ENCODE measurements at regions not wholly inside any gene's neighbourhood (a gene's known extent, or its start where the extent isn't known, plus 50 kb on each side); places are given as distances from the start of the nearest gene placed in this dataset.

DNA sequence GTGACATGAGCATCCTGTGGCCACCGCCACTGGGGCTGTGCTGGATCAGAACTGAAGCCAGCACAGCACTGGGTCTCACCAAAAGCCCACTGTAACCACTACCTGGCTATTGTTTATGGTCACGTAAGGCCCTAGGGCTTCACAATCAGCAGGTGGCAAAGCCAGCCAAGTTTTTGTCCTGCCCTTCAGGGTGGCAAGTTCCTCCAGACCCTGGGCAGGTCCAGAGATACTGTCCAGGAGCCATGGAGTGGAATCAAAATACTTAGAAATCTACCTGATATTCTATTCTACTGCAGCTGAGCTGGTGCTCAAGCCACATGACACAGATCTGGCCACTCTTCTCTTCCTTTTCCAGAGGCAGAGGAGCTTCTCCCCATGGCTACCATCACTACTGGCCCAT lies 121.2 kb upstream of the CXXC4 start:
- POLR2A ChIA-PET, result no interaction called here
- TF ChIP-seq, protein P1, sequence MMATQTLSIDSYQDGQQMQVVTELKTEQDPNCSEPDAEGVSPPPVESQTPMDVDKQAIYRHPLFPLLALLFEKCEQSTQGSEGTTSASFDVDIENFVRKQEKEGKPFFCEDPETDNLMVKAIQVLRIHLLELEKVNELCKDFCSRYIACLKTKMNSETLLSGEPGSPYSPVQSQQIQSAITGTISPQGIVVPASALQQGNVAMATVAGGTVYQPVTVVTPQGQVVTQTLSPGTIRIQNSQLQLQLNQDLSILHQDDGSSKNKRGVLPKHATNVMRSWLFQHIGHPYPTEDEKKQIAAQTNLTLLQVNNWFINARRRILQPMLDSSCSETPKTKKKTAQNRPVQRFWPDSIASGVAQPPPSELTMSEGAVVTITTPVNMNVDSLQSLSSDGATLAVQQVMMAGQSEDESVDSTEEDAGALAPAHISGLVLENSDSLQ (IDR thresholded peaks at IDR 0.05), result no peak
- TF ChIP-seq BHLHE40 (IDR thresholded peaks at IDR 0.05; ENCODE audit: borderline replicate concordance), result no peak
- TF ChIP-seq L3MBTL2 (conservative IDR thresholded peaks at IDR 0.05), result no peak
- no peak for DNase-seq (ENCODE audit: extremely low spot score)
- CTCF ChIA-PET, result no interaction called here

DNA sequence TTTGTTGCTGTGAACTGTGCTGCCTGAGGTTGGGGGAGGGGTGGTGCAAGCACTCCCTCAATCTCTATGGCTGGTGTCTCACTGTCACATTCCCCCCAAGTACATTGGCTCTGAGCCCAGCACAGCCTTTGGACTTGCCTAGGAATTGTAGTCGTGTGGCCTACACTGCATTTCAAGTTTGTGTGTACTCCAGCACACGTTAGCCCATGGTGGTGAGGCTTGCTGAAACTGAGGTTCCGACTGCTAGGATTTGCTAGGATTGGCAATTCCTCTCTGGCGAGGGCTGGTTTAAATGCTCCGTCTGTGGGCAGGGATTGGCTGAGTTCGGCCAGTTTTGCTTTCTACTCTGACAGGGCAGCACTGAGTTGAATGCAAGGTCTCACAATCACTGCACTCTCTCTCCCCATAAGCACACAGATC lies 121.7 kb upstream of the CXXC4 start:
- ChIA-PET CTCF (no interaction called here), POLR2A (no interaction called here)
- TF ChIP-seq, protein P1 (IDR thresholded peaks at IDR 0.05), result no peak
- TF ChIP-seq ARNT (IDR thresholded peaks at IDR 0.05) (no peak), SP1 (IDR thresholded peaks at IDR 0.05) (no peak), ZNF384 (IDR thresholded peaks at IDR 0.05) (no peak), SUZ12 (IDR thresholded peaks at IDR 0.05) (no peak), LEF1 (IDR thresholded peaks at IDR 0.05; ENCODE audit: borderline replicate concordance) (no peak), HDGF (IDR thresholded peaks at IDR 0.05; ENCODE audit: borderline replicate concordance) (no peak), FOXK2 (IDR thresholded peaks at IDR 0.05) (no peak), FOXM1 (IDR thresholded peaks at IDR 0.05; ENCODE audit: borderline replicate concordance) (no peak), FOXA1 (IDR thresholded peaks at IDR 0.05) (no peak), TARDBP (IDR thresholded peaks at IDR 0.05) (no peak), ELF4 (IDR thresholded peaks at IDR 0.05) (no peak), NFRKB (IDR thresholded peaks at IDR 0.05) (no peak), L3MBTL2 (conservative IDR thresholded peaks at IDR 0.05) (no peak), BHLHE40 (IDR thresholded peaks at IDR 0.05; ENCODE audit: borderline replicate concordance) (no peak), CTBP1 (IDR thresholded peaks at IDR 0.05; ENCODE audit: borderline replicate concordance) (no peak)
- no peak for DNase-seq (ENCODE audit: extremely low spot score)

DNA sequence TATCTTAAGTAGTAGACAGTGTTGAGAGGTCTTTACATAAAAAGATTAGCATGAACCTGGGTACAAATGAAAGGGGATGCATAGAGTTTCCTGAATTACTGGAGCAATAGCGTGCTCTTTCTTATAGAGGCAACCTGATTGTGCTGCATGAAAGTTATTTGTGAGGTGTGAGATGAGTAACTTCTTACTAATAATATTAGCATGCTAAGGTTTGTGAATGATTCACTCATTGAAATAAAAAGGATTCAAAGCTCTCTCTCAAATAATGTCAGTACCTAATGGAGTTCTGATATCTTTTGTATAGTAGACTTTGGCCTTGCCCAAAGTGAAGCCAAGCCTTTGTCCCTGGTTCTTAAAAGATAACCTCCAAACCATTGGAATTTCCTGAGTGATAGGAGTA lies 131.0 kb upstream of the CXXC4 start:
- DNase-seq (ENCODE audit: extremely low spot score), result no peak
- CTCF ChIA-PET, result no interaction called here
- no peak for TF ChIP-seq FOXA1 (IDR thresholded peaks at IDR 0.05)
- no peak for TF ChIP-seq ARNT (IDR thresholded peaks at IDR 0.05)
- TF ChIP-seq BHLHE40 (IDR thresholded peaks at IDR 0.05; ENCODE audit: borderline replicate concordance), result no peak
- TF ChIP-seq, protein P1 (IDR thresholded peaks at IDR 0.05), result no peak
- TF ChIP-seq FOXM1 (IDR thresholded peaks at IDR 0.05; ENCODE audit: borderline replicate concordance), result no peak
- no peak for TF ChIP-seq SP1 (IDR thresholded peaks at IDR 0.05)
- no peak for TF ChIP-seq SUZ12 (IDR thresholded peaks at IDR 0.05)
- TF ChIP-seq TARDBP (IDR thresholded peaks at IDR 0.05), result no peak
- no peak for TF ChIP-seq ELF4 (IDR thresholded peaks at IDR 0.05)
- TF ChIP-seq HDGF (IDR thresholded peaks at IDR 0.05; ENCODE audit: borderline replicate concordance), result no peak
- no peak for TF ChIP-seq LEF1 (IDR thresholded peaks at IDR 0.05; ENCODE audit: borderline replicate concordance)
- TF ChIP-seq ZNF384 (IDR thresholded peaks at IDR 0.05), result no peak
- no peak for TF ChIP-seq L3MBTL2 (conservative IDR thresholded peaks at IDR 0.05)
- TF ChIP-seq NFRKB (IDR thresholded peaks at IDR 0.05), result no peak
- no peak for TF ChIP-seq FOXK2 (IDR thresholded peaks at IDR 0.05)
- POLR2A ChIA-PET, result no interaction called here

DNA sequence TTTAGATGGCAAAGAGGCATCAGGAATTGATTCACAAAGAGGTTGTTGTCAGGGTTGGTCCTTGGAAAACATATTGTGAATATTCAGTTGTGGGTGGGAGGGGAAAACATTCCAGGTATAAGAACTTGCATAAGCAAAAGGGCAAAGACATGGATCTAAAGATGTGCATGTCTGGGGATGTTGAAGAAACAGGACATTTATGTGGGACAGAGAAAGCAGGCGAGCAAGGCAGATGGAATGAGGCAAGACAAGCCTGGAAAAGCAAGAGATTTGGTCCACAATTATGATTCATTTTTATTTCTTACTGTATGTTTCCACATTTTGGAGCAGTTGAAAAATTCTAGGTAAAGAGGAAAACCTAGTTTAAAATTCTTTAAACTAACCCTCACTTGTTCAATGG lies 134.9 kb upstream of the CXXC4 start:
- ChIA-PET CTCF (no interaction called here), POLR2A (no interaction called here)
- TF ChIP-seq FOXM1 (IDR thresholded peaks at IDR 0.05; ENCODE audit: borderline replicate concordance) (no peak), BHLHE40 (IDR thresholded peaks at IDR 0.05; ENCODE audit: borderline replicate concordance) (no peak), SUZ12 (IDR thresholded peaks at IDR 0.05) (no peak), ZNF384 (IDR thresholded peaks at IDR 0.05) (no peak), FOXK2 (IDR thresholded peaks at IDR 0.05) (no peak), CTBP1 (IDR thresholded peaks at IDR 0.05; ENCODE audit: borderline replicate concordance) (no peak), ARNT (IDR thresholded peaks at IDR 0.05) (no peak), TARDBP (IDR thresholded peaks at IDR 0.05) (no peak), NFRKB (IDR thresholded peaks at IDR 0.05) (no peak), LEF1 (IDR thresholded peaks at IDR 0.05; ENCODE audit: borderline replicate concordance) (no peak), ELF4 (IDR thresholded peaks at IDR 0.05) (no peak), HDGF (IDR thresholded peaks at IDR 0.05; ENCODE audit: borderline replicate concordance) (no peak), L3MBTL2 (conservative IDR thresholded peaks at IDR 0.05) (no peak), SP1 (IDR thresholded peaks at IDR 0.05) (no peak), FOXA1 (IDR thresholded peaks at IDR 0.05) (no peak)
- TF ChIP-seq, protein P1 (IDR thresholded peaks at IDR 0.05), result no peak
- DNase-seq (ENCODE audit: extremely low spot score), result no peak

DNA sequence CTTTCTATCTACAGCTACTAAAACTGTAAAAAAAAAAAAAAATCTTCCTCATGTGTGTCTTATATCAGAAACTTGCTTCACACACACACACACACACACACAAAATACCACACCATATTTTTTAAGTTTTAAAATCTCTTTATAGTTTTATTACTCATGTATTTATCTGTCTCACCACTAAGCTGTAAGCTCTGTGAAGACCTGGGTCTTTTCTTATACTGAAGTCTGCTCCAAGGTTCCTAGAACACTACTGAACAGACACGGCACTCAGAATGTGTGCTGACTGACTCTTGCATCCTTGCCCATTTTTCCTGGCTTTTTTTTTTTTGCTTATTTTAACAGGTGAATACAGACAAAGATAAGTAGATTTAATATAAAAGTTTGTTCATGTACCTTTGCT lies 135.6 kb upstream of the CXXC4 start:
- TF ChIP-seq ELF4 (IDR thresholded peaks at IDR 0.05) (no peak), CTBP1 (IDR thresholded peaks at IDR 0.05; ENCODE audit: borderline replicate concordance) (no peak), TARDBP (IDR thresholded peaks at IDR 0.05) (no peak), ZNF384 (IDR thresholded peaks at IDR 0.05) (no peak), NFRKB (IDR thresholded peaks at IDR 0.05) (no peak)
- DNase-seq (ENCODE audit: extremely low spot score), result no peak
- CTCF ChIA-PET, result no interaction called here
- POLR2A ChIA-PET, result no interaction called here

DNA sequence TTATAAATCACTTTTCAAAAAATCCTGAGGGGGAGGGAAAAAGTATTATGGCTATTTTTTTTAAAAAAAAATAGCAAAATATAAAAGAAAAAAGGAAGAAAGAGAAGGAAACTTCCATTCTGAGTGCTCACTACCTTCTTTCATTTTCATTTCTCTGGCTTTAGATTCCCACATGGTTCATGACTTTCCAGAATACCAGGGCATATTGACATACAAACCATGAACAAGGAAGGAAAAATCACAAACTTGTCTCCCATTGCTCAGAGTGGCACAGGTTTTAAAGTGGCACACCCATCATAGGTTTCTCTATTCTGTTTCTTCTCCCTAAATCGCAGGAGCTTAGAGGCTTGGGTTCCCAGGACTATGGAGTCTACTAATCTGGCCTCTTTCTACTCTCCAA lies 136.3 kb upstream of the CXXC4 start:
- CTCF ChIA-PET, result no interaction called here
- POLR2A ChIA-PET, result no interaction called here

More for the DNA sequence above, 136.3 kb upstream of the CXXC4 start:
- TF ChIP-seq ZNF384 (IDR thresholded peaks at IDR 0.05) (no peak), BHLHE40 (IDR thresholded peaks at IDR 0.05; ENCODE audit: borderline replicate concordance) (no peak), TARDBP (IDR thresholded peaks at IDR 0.05) (no peak), ARNT (IDR thresholded peaks at IDR 0.05) (no peak), CTBP1 (IDR thresholded peaks at IDR 0.05; ENCODE audit: borderline replicate concordance) (no peak), ELF4 (IDR thresholded peaks at IDR 0.05) (no peak), FOXA1 (IDR thresholded peaks at IDR 0.05) (no peak), SP1 (IDR thresholded peaks at IDR 0.05) (no peak)
- DNase-seq (ENCODE audit: extremely low spot score), result no peak

Measured in HEK293T (cell line).